Stimulated activated CD4-positive, alpha-beta T cell treated with anti-CD3 and anti-CD28 coated beads, TNF-alpha, amount 100 ng/mL, for 24 hours (primary cell): ENCODE measurements at regions not wholly inside any gene's neighbourhood (a gene's known extent, or its start where the extent isn't known, plus 50 kb on each side); places are given as distances from the start of the nearest gene placed in this dataset.

Experiments
- DNase-seq, 3 experiments: peaks; one replicate each; pipeline ENCODE4 v3.0.0-alpha.2; 2020; ENCODE audit warnings: low read depth in 3 of 3

- no peak for DNase-seq
These were observed 96.3 kb upstream of the TMEM161B start for GRCh38 chr5:88364991-88365390.

- DNase-seq = no peak
These were observed 86.9 kb upstream of the TMEM161B start for GRCh38 chr5:88355490-88356050.

GRCh38 chr5:88325868-88326267 is 57.2 kb upstream of the TMEM161B start:
- DNase-seq = no peak

GRCh38 chr5:88322785-88323184 is 54.1 kb upstream of the TMEM161B start:
- DNase-seq = no peak
